Activated CD4-positive, alpha-beta T cell treated with anti-CD3 and anti-CD28 coated beads, Interleukin-2, amount 50 U/mL, for 48 hours (primary cell): ENCODE measurements at regions not wholly inside any gene's neighbourhood (a gene's known extent, or its start where the extent isn't known, plus 50 kb on each side); places are given as distances from the start of the nearest gene placed in this dataset.

ENCODE experiments used
- DNase-seq, 2 experiments: peaks; one replicate each; pipeline ENCODE4 v3.0.0-alpha.2; 2020

DNA sequence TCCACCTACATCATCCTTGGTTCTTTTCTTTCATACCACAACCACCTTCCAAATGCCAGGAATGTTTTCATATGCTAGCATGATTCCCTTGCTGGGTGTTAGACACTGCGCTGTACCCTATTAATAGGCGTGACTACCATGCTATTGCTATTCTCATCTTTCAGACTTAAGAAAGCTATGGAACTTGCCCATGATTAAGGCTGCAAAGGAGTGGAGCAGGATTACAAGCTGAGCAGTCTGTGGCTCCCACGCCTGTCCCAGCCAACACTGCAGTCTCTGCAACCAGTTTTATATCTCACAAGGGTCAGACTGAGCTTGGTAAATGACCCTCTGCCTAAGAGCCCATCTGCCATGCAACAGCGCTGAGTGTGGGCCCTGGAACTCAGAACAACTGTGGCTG, 285.7 kb upstream of the POU3F3 start:
- DNase-seq = no peak

GRCh38 chr2:104570259-104570658, 283.7 kb upstream of the POU3F3 start:
- no peak for DNase-seq

DNA sequence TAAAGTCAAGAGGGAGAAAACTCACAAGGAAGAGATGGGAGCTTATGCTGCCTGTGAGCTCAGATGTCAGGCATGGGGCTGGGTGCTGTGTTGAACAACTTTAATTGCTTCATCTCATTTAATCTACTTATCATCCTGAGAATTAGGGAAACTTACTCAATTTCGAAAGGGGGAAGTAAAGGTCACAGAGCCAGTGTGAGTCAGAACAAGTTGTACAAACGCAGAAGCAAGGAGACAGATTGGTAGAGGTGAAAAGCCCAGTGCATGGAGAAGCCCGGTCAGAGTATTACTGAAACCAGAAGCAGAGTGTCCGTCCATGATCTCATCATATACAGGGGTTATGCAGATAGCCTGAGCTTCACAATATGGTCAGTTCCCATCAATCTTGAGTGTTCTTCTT, 281.1 kb upstream of the POU3F3 start:
- DNase-seq = no peak

DNA sequence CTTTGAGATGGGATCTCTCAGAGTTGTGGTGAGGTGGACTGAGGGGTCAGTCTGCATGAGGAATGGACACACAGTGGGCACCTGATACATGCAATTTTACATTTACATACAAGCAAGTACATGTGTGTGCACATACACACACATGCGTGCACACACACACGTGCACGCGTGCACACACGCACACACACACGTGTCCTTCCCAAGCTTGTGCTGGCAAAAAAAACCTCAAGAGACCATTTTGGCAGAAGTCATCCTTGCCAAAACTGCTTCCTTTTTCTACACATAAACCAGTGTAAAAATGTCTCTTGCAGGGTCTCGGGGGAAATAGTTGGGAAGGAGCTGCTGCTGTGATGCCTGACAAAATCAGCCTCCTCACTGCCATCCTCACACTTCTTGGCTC, 279.5 kb upstream of the POU3F3 start:
- DNase-seq = no peak

DNA sequence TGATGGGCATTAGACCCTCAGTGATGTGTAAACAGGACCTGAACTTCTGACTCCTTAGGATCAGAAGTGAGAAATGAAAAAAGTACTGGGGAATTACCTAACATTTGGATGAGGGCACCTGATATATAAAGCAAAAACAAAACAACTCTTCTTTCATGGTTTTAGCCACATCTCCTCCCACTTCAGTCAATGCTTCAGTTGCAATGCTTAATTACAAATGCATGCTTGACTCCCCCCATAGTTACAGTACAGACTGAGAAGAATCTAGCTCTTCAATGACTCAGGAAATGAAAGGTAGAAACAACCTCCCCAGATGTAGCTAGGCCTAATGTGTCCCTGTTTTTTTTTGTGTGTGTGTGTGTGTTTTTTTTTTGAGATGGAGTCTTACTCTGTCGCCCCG, 276.8 kb upstream of the POU3F3 start:
- no peak for DNase-seq

GRCh38 chr2:104582471-104582870, 271.4 kb upstream of the POU3F3 start:
- DNase-seq = no peak

DNA sequence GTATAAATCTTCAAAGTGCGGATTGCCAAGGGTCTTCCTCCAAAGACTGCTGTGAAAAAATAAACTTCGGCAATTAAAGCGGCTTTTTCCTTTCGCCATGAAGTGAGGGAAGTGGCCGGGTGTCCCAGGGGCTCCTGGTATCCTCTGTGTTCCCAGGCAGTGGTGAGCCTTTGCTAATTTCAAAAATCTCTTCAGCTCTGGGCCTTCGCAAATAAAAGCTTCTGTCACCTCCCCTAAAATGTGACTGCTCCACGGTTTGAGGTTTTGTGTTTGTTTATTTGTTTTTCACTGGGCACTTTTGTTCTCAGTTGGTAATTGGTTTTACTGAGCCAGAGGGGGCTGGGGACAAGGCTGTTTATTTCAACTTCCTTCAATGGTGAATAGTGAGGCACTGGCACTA, 270.1 kb upstream of the POU3F3 start:
- DNase-seq = no peak

- DNase-seq = no peak
Measured at GRCh38 chr2:104584393-104584792, 269.5 kb upstream of the POU3F3 start.

DNA sequence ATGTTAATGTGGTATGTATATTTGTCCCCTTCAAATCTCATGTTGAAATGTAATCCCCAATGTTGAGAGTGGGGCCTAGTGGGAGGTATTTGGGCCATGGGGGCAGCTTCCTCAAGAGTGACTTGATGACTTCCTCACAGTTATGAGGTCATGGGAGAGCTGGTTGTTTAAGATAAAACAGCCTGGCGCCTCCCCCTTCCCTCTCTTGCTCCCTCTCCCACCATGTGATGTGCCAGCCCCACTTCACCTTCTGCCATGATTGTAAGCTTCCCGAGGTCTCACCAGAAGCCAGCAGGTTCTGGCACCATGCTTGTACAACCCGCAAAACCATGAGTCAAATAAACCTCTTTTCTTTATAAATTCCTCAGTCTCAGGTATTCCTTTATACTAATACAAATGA, 258.3 kb upstream of the POU3F3 start:
- no peak for DNase-seq

- no peak for DNase-seq
Measured at GRCh38 chr2:104597942-104598341, 256.0 kb upstream of the POU3F3 start.

DNA sequence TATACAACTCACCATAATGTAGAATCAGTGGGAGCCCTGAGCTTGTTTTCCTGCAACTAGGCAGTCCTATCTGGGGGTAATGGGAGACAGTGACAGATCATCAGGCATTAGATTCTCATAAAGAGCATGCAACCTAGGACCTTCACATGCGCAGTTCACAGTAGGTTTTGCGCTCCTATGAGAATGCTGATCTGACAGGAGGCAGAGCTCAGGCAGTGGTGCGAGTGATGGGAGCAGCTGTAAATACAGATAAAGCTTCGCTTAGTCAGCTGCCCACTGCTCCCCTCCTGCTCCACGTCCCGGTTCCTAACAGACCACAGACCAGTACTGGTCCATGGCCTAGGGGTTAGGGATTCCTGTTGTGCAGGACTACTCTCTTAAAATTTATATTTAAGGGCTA, 255.3 kb upstream of the POU3F3 start:
- no peak for DNase-seq

DNA sequence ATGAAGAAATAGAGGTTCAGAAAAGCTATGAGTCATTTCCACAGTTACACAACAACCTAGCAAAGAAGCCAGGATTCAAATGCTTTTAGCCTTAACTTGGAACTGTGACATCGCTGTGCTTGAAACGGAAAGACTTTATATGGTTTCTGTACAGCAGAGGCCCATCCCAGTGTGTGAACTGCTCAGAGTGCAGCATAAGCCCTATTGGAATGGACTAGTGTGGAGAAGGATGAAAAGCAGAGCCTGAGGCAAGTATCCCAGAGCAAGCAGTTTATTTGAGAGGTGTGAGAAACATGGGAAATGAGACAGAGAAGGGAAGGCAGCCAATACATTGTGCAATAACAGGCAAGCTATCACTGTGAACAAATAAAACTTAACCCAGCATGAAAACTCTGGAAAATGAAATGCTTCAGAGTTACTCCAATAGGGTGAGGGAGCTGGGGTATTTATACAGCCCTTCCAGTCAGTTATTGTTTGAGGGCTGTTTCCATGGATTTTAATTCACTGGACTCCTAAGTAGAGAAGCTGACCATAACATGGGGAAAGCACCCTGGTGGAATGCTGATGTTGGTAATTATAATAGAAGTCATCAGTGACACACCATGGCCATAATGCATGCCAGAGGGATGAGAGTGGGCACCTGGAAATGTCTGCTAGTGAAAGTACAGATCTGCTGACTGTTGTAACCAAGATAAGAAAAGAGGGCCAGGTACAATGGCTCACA, 254.0 kb upstream of the POU3F3 start:
- no peak for DNase-seq

GRCh38 chr2:104606056-104606455, 247.9 kb upstream of the POU3F3 start:
- no peak for DNase-seq

GRCh38 chr2:104616856-104617255, 237.1 kb upstream of the POU3F3 start:
- DNase-seq = no peak

- DNase-seq = no peak
Measured at GRCh38 chr2:104620801-104621200, 233.1 kb upstream of the POU3F3 start.

DNA sequence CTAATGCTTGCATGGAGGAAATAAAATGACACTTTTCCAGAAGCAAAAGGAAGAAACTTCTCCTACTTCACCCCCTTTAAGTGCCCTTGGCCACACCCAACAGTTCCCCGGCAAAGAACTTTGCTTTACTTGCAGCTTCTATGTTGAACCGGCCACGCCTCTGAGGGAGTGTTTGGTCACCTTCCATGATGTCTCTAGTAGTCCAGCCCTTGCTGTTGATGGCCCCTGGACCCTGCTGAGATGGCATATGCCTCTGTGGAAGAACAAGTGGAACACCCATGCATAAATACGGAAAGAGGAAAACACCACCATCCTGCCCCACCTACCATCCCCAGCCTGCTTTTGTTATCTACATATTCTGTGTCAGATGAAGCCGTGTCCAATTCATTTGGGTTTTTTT, 218.3 kb upstream of the POU3F3 start:
- no peak for DNase-seq

DNA sequence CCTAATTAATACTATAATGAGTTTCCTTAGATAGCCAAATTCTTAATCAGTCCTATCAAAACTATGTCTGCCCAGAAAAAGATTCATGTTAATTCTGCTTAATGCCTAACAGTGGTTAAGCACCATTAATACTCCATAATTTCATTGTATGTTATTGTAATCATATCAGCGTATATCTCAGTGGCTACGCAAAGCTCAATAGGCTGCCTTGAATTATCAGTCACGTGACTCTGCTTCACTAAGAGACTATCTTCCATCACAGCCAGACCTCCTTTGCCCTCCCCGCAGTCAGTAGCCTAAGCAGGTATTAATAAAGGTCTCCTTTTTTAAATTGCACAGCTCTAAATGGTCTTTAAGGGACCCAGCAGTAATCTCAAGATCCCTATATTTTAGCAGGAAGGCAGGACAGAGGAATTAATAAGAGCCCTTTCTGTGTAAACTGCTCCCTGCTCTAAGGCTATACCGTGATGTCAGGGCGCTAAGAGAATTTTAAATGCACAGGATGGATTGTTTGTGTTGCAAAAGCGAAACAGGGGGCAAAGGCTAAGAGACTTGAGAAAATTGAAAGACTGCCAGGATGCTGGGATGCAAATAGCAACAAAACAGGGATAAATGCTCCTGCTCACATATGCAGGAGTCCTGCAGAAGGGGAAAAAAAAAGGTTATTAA, 215.6 kb upstream of the POU3F3 start:
- DNase-seq = no peak

DNA sequence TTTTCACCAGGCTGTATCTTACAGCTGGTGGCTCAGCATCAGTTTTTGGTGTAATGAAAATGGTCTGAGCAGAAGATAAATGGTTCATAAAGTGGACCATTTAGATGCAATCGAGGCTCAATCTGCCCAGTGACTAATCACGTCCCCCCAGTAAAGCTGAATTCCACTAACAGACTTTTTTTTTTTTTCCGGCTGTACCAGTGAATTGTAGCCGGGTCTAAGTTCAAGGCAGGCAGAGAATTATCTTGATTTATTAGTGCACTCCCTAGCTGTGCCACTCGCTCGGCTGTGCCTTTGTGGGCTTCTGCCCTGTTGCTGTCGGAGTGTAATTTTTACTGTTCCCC, 215.1 kb upstream of the POU3F3 start:
- no peak for DNase-seq

- no peak for DNase-seq
Measured at GRCh38 chr2:104641786-104642185, 212.1 kb upstream of the POU3F3 start.

DNA sequence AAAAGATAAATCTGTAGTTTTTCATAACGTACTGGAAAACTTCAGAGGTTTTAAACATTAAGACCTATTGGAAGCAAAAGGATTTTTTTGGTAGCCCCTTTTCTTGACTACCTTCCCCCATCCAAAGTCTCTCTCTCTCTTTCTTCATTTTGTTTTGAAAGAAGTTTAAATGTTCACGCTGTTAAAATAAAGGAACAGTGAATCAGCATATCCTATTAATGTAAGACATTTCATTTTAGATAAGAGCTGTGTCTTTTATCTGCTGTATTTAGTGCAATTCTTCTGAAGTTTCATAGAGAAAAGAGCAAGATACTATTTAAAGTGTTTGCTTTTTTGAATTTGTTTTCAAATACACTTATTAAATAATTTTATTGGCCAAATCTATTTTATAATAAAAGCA, 205.5 kb upstream of the POU3F3 start:
- DNase-seq = no peak

GRCh38 chr2:104649866-104650265, 204.0 kb upstream of the POU3F3 start:
- DNase-seq = no peak

- no peak for DNase-seq
Measured at GRCh38 chr2:104650405-104650996, 203.4 kb upstream of the POU3F3 start.

DNA sequence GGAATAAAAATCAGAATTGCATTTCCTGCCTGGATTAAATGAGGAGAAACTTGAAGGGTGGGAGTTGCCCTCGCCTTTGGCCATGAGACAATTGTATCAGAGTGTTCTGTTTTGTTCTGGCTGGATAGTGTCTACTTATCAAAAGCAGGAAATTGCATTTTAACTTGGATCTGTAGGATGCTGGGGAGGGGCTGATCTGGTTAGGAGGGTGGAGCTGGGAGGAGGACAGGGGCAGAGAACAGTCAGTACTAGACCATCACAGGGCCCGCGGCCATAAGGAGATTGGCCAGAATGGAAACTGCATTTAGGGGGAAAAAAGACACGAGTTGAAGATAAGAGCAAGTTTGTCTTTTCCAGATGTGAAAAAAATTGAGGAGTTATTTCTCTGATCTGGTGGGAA, 199.1 kb upstream of the POU3F3 start:
- no peak for DNase-seq

DNA sequence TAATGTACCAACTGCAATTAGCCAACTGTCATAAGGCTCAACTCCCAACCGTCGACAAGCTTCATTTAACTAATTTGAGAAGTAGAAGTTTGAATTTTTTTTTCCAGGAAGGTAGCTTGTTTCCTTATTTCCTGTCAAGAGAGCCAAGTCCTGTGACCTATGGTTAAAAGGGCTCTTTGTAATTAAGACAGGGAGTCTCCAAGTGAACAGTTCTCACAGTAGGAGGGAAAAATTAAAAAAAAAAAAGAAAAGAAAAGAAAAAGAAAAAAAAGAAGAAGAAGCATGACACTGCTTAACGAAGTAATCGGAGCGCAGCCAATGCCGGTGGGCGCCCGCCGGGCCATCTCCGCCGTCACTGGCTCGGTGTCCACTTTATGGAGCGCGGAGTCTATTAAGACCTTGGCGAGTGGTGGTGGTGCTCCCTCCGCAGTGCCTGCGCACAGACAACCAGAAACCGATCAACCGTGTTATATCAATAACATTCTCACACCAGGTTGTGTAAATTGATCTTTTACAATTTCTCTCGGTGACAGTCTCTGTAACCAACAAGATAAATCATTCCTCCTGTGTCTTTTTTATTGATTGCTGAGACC, 197.2 kb upstream of the POU3F3 start:
- no peak for DNase-seq
